ENCODE measurements at regions not wholly inside any gene's neighbourhood (a gene's known extent, or its start where the extent isn't known, plus 50 kb on each side); places are given as distances from the start of the nearest gene placed in this dataset.

- DNase-seq (ENCODE audit: low spot score) = no peak
- TF ChIP-seq, protein P1, sequence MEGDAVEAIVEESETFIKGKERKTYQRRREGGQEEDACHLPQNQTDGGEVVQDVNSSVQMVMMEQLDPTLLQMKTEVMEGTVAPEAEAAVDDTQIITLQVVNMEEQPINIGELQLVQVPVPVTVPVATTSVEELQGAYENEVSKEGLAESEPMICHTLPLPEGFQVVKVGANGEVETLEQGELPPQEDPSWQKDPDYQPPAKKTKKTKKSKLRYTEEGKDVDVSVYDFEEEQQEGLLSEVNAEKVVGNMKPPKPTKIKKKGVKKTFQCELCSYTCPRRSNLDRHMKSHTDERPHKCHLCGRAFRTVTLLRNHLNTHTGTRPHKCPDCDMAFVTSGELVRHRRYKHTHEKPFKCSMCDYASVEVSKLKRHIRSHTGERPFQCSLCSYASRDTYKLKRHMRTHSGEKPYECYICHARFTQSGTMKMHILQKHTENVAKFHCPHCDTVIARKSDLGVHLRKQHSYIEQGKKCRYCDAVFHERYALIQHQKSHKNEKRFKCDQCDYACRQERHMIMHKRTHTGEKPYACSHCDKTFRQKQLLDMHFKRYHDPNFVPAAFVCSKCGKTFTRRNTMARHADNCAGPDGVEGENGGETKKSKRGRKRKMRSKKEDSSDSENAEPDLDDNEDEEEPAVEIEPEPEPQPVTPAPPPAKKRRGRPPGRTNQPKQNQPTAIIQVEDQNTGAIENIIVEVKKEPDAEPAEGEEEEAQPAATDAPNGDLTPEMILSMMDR (IDR thresholded peaks at IDR 0.05; ENCODE audit: extremely low read depth, missing control alignments) = no peak
Measured at GRCh38 chr12:114878781-114879180, 194.8 kb upstream of the TBX3 start.

- no peak for DNase-seq (ENCODE audit: low spot score)
- TF ChIP-seq, protein P1 (IDR thresholded peaks at IDR 0.05; ENCODE audit: extremely low read depth, missing control alignments) = no peak
Measured at GRCh38 chr12:114876968-114877680, 193.1 kb upstream of the TBX3 start.

- DNase-seq (ENCODE audit: low spot score) = no peak
- TF ChIP-seq, protein P1 (IDR thresholded peaks at IDR 0.05; ENCODE audit: extremely low read depth, missing control alignments) = no peak
Measured at GRCh38 chr12:114875313-114875712, 191.3 kb upstream of the TBX3 start.

GRCh38 chr12:114873656-114874055 lies 189.7 kb upstream of the TBX3 start:
- TF ChIP-seq, protein P1 (IDR thresholded peaks at IDR 0.05; ENCODE audit: extremely low read depth, missing control alignments) = no peak
- no peak for DNase-seq (ENCODE audit: low spot score)

GRCh38 chr12:114868995-114869834 lies 185.2 kb upstream of the TBX3 start:
- TF ChIP-seq, protein P1 (IDR thresholded peaks at IDR 0.05; ENCODE audit: extremely low read depth, missing control alignments) = no peak
- no peak for DNase-seq (ENCODE audit: low spot score)

DNA sequence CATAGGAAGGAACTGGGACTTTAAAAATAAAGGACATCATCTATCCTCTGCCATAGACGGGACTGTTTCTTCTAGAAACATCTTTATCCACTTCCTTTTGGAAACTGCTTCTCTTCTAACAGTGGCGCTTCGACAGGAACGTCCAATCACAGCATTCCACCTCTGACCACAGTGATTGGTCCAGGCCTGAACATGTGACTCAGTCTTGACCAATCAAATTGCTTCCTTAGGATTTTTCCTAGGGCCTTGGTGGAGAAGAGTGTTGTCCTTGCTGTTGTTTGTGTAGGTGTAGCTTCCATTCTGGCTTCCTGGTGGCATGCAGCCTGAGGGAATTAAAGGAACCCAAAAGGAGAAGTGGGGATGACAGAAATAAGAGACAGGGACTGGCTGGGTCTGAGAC lies 182.4 kb upstream of the TBX3 start:
- DNase-seq (ENCODE audit: low spot score) = no peak
- TF ChIP-seq, protein P1 (IDR thresholded peaks at IDR 0.05; ENCODE audit: extremely low read depth, missing control alignments) = no peak

Measured in GM20000 (cell line).